SK-N-SH treated with all-trans-retinoic acid at 6 μM for 48 hours (cell line): ENCODE measurements at regions not wholly inside any gene's neighbourhood (a gene's known extent, or its start where the extent isn't known, plus 50 kb on each side); places are given as distances from the start of the nearest gene placed in this dataset.

Source experiments
- ATAC-seq: fragments of 200-7000 bp; cut with Tn5 transposase; 3 replicates; pipeline ENCODE4 v1.9.1; 2020; ENCODE audit warnings: mild to moderate bottlenecking, moderate library complexity
- ARNTL ChIP-seq: fragments of 450-650 bp; formaldehyde crosslinking; IDR thresholded peaks from 2 replicates; pipeline ENCODE4 v1.5.0; 2020; ENCODE audit warnings: low read depth, mild to moderate bottlenecking, moderate library complexity, borderline replicate concordance
- BACH2 ChIP-seq: fragments of 250-450 bp; sonication (Bioruptor Pico); IDR thresholded peaks from 2 replicates; pipeline ENCODE4 v1.9.0; 2021; ENCODE audit warnings: mild to moderate bottlenecking, borderline replicate concordance
- CREB5 ChIP-seq: fragments of 250-450 bp; sonication (Bioruptor Pico); IDR thresholded peaks from 2 replicates; pipeline ENCODE4 v1.5.1; 2020; ENCODE audit warnings: low read depth, mild to moderate bottlenecking, moderate library complexity
- CSDC2 ChIP-seq: fragments of 250-450 bp; sonication (Bioruptor Pico); IDR thresholded peaks from 2 replicates; pipeline ENCODE4 v1.5.0; 2020; ENCODE audit warnings: mild to moderate bottlenecking, moderate library complexity
- CSRNP3 ChIP-seq: fragments of 250-450 bp; sonication (Bioruptor Pico); IDR thresholded peaks from 2 replicates; pipeline ENCODE4 v1.5.1; 2021; ENCODE audit warnings: mild to moderate bottlenecking, moderate library complexity
- GLIS3 ChIP-seq: fragments of 250-450 bp; sonication (Bioruptor Pico); IDR thresholded peaks from 2 replicates; pipeline ENCODE4 v1.5.0; 2020; ENCODE audit warnings: mild to moderate bottlenecking, moderate library complexity
- ISL1 ChIP-seq: fragments of 250-450 bp; sonication (Bioruptor Pico); IDR thresholded peaks from 2 replicates; pipeline ENCODE4 v2.1.2; 2022; ENCODE audit warnings: mild to moderate bottlenecking, moderate library complexity
- OSR1 ChIP-seq: fragments of 250-450 bp; sonication (Bioruptor Pico); IDR thresholded peaks from 2 replicates; pipeline ENCODE4 v1.8.0; 2022; ENCODE audit warnings: moderate library complexity, mild to moderate bottlenecking, inconsistent platforms
- POU6F1 ChIP-seq: fragments of 250-450 bp; sonication (Bioruptor Pico); IDR thresholded peaks from 2 replicates; pipeline ENCODE4 v1.8.0; 2021; ENCODE audit warnings: low read depth, mild to moderate bottlenecking, moderate library complexity, borderline replicate concordance
- PPARA ChIP-seq: fragments of 250-450 bp; sonication (Bioruptor Pico); IDR thresholded peaks from 2 replicates; pipeline ENCODE4 v1.5.0; 2020; ENCODE audit warnings: mild to moderate bottlenecking, borderline replicate concordance
- RARB ChIP-seq: fragments of 250-450 bp; sonication (Bioruptor Pico); IDR thresholded peaks from 2 replicates; pipeline ENCODE4 v1.8.0; 2021; ENCODE audit warnings: mild to moderate bottlenecking, moderate library complexity
- SNAI2 ChIP-seq: fragments of 250-450 bp; sonication (Bioruptor Pico); IDR thresholded peaks from 2 replicates; pipeline ENCODE4 v1.5.0; 2020; ENCODE audit warnings: mild to moderate bottlenecking, moderate library complexity
- TCF4 ChIP-seq: fragments of 250-450 bp; sonication (Bioruptor Pico); IDR thresholded peaks from 2 replicates; pipeline ENCODE4 v1.8.0; 2021; ENCODE audit warnings: mild to moderate bottlenecking, moderate library complexity, borderline replicate concordance
- TOX ChIP-seq: fragments of 250-450 bp; sonication (Bioruptor Pico); IDR thresholded peaks from 2 replicates; pipeline ENCODE4 v1.8.0; 2021; ENCODE audit warnings: mild to moderate bottlenecking, moderate library complexity, borderline replicate concordance
- TSHZ2 ChIP-seq: fragments of 250-450 bp; sonication (Bioruptor Pico); IDR thresholded peaks from 2 replicates; pipeline ENCODE4 v1.5.0; 2020; ENCODE audit warnings: mild to moderate bottlenecking, moderate library complexity
- ZC3H10 ChIP-seq: fragments of 250-450 bp; sonication (Bioruptor Pico); IDR thresholded peaks from 2 replicates; pipeline ENCODE4 v1.5.1; 2021; ENCODE audit warnings: mild to moderate bottlenecking, moderate library complexity
- ZFP3 ChIP-seq: fragments of 250-450 bp; sonication (Bioruptor Pico); IDR thresholded peaks from 2 replicates; pipeline ENCODE4 v1.5.0; 2020; ENCODE audit warnings: mild to moderate bottlenecking, moderate library complexity
- ZFP30 ChIP-seq: fragments of 450-650 bp; formaldehyde crosslinking; IDR thresholded peaks from 2 replicates; pipeline ENCODE4 v1.5.0; 2022; ENCODE audit warnings: mild to moderate bottlenecking, moderate library complexity
- ZNF565 ChIP-seq: fragments of 450-650 bp; formaldehyde crosslinking; conservative IDR thresholded peaks from 2 replicates; pipeline ENCODE4 v1.5.0; 2020; ENCODE audit warnings: low read depth, mild to moderate bottlenecking, moderate library complexity
- ZNF70 ChIP-seq: fragments of 450-650 bp; formaldehyde crosslinking; IDR thresholded peaks from 2 replicates; pipeline ENCODE4 v1.5.0; 2020; ENCODE audit warnings: mild to moderate bottlenecking, moderate library complexity
- ZNF8 ChIP-seq: fragments of 450-650 bp; formaldehyde crosslinking; IDR thresholded peaks from 2 replicates; pipeline ENCODE4 v1.5.0; 2020; ENCODE audit warnings: mild to moderate bottlenecking, moderate library complexity

GRCh38 chr12:85676816-85677749, 159.1 kb downstream of the RASSF9 start:
- no peak for ATAC-seq
- TF ChIP-seq ZNF565 (CRISPR knock-in tag) (no peak), ISL1 (CRISPR knock-in tag) (no peak), SNAI2 (no peak), ARNTL (CRISPR knock-in tag) (no peak), ZNF70 (no peak), ZFP3 (no peak), CREB5 (CRISPR knock-in tag) (no peak), ZC3H10 (CRISPR knock-in tag) (no peak), PPARA (CRISPR knock-in tag) (no peak), TOX (CRISPR knock-in tag) (no peak), OSR1 (CRISPR knock-in tag) (no peak), ZNF8 (CRISPR knock-in tag) (no peak), ZFP30 (no peak), CSDC2 (no peak), POU6F1 (CRISPR knock-in tag) (no peak), BACH2 (CRISPR knock-in tag) (no peak), CSRNP3 (CRISPR knock-in tag) (no peak), TCF4 (CRISPR knock-in tag) (no peak)

- TF ChIP-seq GLIS3 (no peak), ZC3H10 (CRISPR knock-in tag) (no peak)
- no peak for ATAC-seq
Measured at GRCh38 chr12:85679296-85679695, 156.9 kb downstream of the RASSF9 start.

GRCh38 chr12:85680881-85681280, 155.3 kb downstream of the RASSF9 start:
- no peak for ATAC-seq
- TF ChIP-seq ZC3H10 (CRISPR knock-in tag) (no peak), TSHZ2 (CRISPR knock-in tag) (no peak), CSDC2 (no peak), OSR1 (CRISPR knock-in tag) (no peak), ZFP3 (no peak), TCF4 (CRISPR knock-in tag) (no peak), SNAI2 (no peak), RARB (no peak), ZNF565 (CRISPR knock-in tag) (no peak), GLIS3 (no peak), ISL1 (CRISPR knock-in tag) (no peak), ZNF70 (no peak), POU6F1 (CRISPR knock-in tag) (no peak), CSRNP3 (CRISPR knock-in tag) (no peak), TOX (CRISPR knock-in tag) (no peak)
